GM19351 (cell line): ENCODE measurements at regions not wholly inside any gene's neighbourhood (a gene's known extent, or its start where the extent isn't known, plus 50 kb on each side); places are given as distances from the start of the nearest gene placed in this dataset.
"Not testable (repeated sequence)": the region's sequence is repeated elsewhere in the genome, so short reads cannot be mapped to it uniquely, and the experiment has no call there.

Experiments used
- ATAC-seq: cut with Tn5 transposase; IDR thresholded peaks from one replicate; pipeline ENCODE4 v1.9.1; 2021; ENCODE audit warnings: mild to moderate bottlenecking, moderate library complexity; ENCODE audit not compliant: unreplicated experiment

- ATAC-seq: no peak
These were observed 470.0 kb upstream of the GCFC2 start for GRCh38 chr2:76180676-76181075.

- no peak for ATAC-seq
These were observed 467.9 kb upstream of the GCFC2 start for GRCh38 chr2:76178610-76179009.

- ATAC-seq: no peak
These were observed 464.6 kb upstream of the GCFC2 start for GRCh38 chr2:76175295-76175694.

- ATAC-seq: no peak
These were observed 463.8 kb upstream of the GCFC2 start for GRCh38 chr2:76174505-76174904.

GRCh38 chr2:76173206-76173605 lies 462.5 kb upstream of the GCFC2 start:
- ATAC-seq: not testable (repeated sequence)

GRCh38 chr2:76172154-76172595 lies 461.5 kb upstream of the GCFC2 start:
- ATAC-seq: not testable (repeated sequence)

- ATAC-seq: no peak
These were observed 460.1 kb upstream of the GCFC2 start for GRCh38 chr2:76170856-76171255.

- no peak for ATAC-seq
These were observed 459.3 kb upstream of the GCFC2 start for GRCh38 chr2:76170009-76170384.

- no peak for ATAC-seq
These were observed 458.7 kb upstream of the GCFC2 start for GRCh38 chr2:76169276-76170008.

- ATAC-seq: no peak
These were observed 453.1 kb upstream of the GCFC2 start for GRCh38 chr2:76163860-76164259.

GRCh38 chr2:76160670-76161069 lies 450.0 kb upstream of the GCFC2 start:
- no peak for ATAC-seq

- ATAC-seq: no peak
These were observed 448.4 kb upstream of the GCFC2 start for GRCh38 chr2:76159042-76159648.

GRCh38 chr2:76157531-76157930 lies 446.8 kb upstream of the GCFC2 start:
- no peak for ATAC-seq

GRCh38 chr2:76154981-76155380 lies 444.3 kb upstream of the GCFC2 start:
- ATAC-seq: no peak

GRCh38 chr2:76149846-76150245 lies 439.1 kb upstream of the GCFC2 start:
- ATAC-seq: no peak

GRCh38 chr2:76139303-76139702 lies 428.6 kb upstream of the GCFC2 start:
- ATAC-seq: not testable (repeated sequence)

- ATAC-seq: no peak
These were observed 417.9 kb upstream of the GCFC2 start for GRCh38 chr2:76128622-76129021.

- ATAC-seq: no peak
These were observed 409.5 kb upstream of the GCFC2 start for GRCh38 chr2:76120176-76120575.

- no peak for ATAC-seq
These were observed 379.0 kb upstream of the GCFC2 start for GRCh38 chr2:76089683-76090082.

- no peak for ATAC-seq
These were observed 372.5 kb upstream of the GCFC2 start for GRCh38 chr2:76083248-76083647.

- no peak for ATAC-seq
These were observed 371.8 kb upstream of the GCFC2 start for GRCh38 chr2:76082509-76082908.

- no peak for ATAC-seq
These were observed 369.4 kb upstream of the GCFC2 start for GRCh38 chr2:76080154-76080553.

- no peak for ATAC-seq
These were observed 364.4 kb upstream of the GCFC2 start for GRCh38 chr2:76075126-76075525.
